ENCODE measurements at regions not wholly inside any gene's neighbourhood (a gene's known extent, or its start where the extent isn't known, plus 50 kb on each side); places are given as distances from the start of the nearest gene placed in this dataset.

GRCh38 chr2:59174536-59175243, 933.6 kb upstream of the FANCL start:
- no peak for TF ChIP-seq GATA2 (IDR thresholded peaks at IDR 0.05; ENCODE audit: low read depth, low read length)
- no peak for TF ChIP-seq GATA3 (IDR thresholded peaks at IDR 0.05; ENCODE audit: low read depth, low read length)
